B cell (primary cell): ENCODE measurements at regions not wholly inside any gene's neighbourhood (a gene's known extent, or its start where the extent isn't known, plus 50 kb on each side); places are given as distances from the start of the nearest gene placed in this dataset.

Experiments
- EZH2 ChIP-seq: IDR thresholded peaks from 2 replicates; pipeline ENCODE4 v1.6.1; 2012; ENCODE audit warnings: borderline replicate concordance, low read depth, mild to moderate bottlenecking, moderate library complexity, low read length; ENCODE audit not compliant: insufficient read depth, poor library complexity, severe bottlenecking
- TF ChIP-seq, protein P1 (sequence below): fragments of 200-600 bp; IDR thresholded peaks from one replicate; pipeline ENCODE4 v1.8.0; 2022; ENCODE audit warnings: antibody characterized with exemption, mild to moderate bottlenecking

DNA sequence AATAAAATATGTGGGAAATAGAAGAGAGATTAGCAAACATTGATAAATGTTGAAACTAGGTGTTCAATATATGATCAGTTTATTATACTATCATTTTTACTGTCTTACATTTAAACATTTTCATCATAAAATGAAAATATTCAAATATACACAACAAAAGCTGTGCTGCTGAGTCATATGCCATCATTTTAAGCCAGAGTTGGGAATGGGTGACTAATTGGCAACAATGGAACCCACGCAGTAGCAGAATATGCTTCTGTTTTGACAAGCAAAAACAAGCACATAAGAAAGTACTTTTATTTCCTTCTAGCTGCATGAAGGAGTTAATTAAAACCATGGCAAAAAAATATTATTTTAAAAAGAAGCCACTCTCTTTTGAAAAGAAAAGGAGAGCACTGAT is 340.0 kb upstream of the EDIL3 start:
- TF ChIP-seq, protein P1, sequence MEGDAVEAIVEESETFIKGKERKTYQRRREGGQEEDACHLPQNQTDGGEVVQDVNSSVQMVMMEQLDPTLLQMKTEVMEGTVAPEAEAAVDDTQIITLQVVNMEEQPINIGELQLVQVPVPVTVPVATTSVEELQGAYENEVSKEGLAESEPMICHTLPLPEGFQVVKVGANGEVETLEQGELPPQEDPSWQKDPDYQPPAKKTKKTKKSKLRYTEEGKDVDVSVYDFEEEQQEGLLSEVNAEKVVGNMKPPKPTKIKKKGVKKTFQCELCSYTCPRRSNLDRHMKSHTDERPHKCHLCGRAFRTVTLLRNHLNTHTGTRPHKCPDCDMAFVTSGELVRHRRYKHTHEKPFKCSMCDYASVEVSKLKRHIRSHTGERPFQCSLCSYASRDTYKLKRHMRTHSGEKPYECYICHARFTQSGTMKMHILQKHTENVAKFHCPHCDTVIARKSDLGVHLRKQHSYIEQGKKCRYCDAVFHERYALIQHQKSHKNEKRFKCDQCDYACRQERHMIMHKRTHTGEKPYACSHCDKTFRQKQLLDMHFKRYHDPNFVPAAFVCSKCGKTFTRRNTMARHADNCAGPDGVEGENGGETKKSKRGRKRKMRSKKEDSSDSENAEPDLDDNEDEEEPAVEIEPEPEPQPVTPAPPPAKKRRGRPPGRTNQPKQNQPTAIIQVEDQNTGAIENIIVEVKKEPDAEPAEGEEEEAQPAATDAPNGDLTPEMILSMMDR: no peak
- no peak for TF ChIP-seq EZH2
